ENCODE measurements at regions not wholly inside any gene's neighbourhood (a gene's known extent, or its start where the extent isn't known, plus 50 kb on each side); places are given as distances from the start of the nearest gene placed in this dataset.

- ATAC-seq: peak; percentile 88
- no peak overlapping the region for H3K27ac ChIP-seq
Measured at GRCh38 chr5:85293145-85293785, 908.6 kb upstream of the EDIL3 start.

GRCh38 chr5:85304524-85304923 is 919.8 kb upstream of the EDIL3 start:
- TF ChIP-seq CTCF (IDR thresholded peaks at IDR 0.05): no peak
- H3K27ac ChIP-seq: no peak overlapping the region
- no peaks in the 10 kb centered on the region for H3K4me1 ChIP-seq
- no peak overlapping the region for H3K4me3 ChIP-seq
- H3K36me3 ChIP-seq: no peaks in the 10 kb centered on the region
- intact Hi-C loops (cut with DNase I): no loop called here
- no peaks in the 10 kb centered on the region for H3K9me3 ChIP-seq
- no peaks in the 10 kb centered on the region for H3K27me3 ChIP-seq
- DNase-seq (no peak), ATAC-seq (no peak)

More at GRCh38 chr5:85293145-85293785, 908.6 kb upstream of the EDIL3 start:
- H3K27me3 ChIP-seq: no peaks in the 10 kb centered on the region
- TF ChIP-seq CTCF (IDR thresholded peaks at IDR 0.05): no peak
- no peaks in the 10 kb centered on the region for H3K4me1 ChIP-seq
- no peaks in the 10 kb centered on the region for H3K9me3 ChIP-seq
- H3K4me3 ChIP-seq: peak overlapping the region; percentile 44
- DNase-seq: no peak
- no peaks in the 10 kb centered on the region for H3K36me3 ChIP-seq
- intact Hi-C loops (cut with DNase I): no loop called here

GRCh38 chr5:85305766-85306165 is 921.1 kb upstream of the EDIL3 start:
- H3K27ac ChIP-seq: no peak overlapping the region
- ATAC-seq (no peak), DNase-seq (no peak)
- H3K4me1 ChIP-seq: no peaks in the 10 kb centered on the region
- no peak for TF ChIP-seq CTCF (IDR thresholded peaks at IDR 0.05)
- intact Hi-C loops (cut with DNase I): no loop called here
- no peaks in the 10 kb centered on the region for H3K9me3 ChIP-seq
- H3K36me3 ChIP-seq: no peaks in the 10 kb centered on the region
- H3K27me3 ChIP-seq: no peaks in the 10 kb centered on the region
- no peak overlapping the region for H3K4me3 ChIP-seq

GRCh38 chr5:85311536-85311935 is 926.9 kb upstream of the EDIL3 start:
- TF ChIP-seq CTCF (IDR thresholded peaks at IDR 0.05): no peak
- DNase-seq (no peak), ATAC-seq (no peak)

GRCh38 chr5:85320495-85320894 is 935.8 kb upstream of the EDIL3 start:
- H3K9me3 ChIP-seq: no peaks in the 10 kb centered on the region
- no peak overlapping the region for H3K27ac ChIP-seq
- TF ChIP-seq CTCF (IDR thresholded peaks at IDR 0.05): no peak
- H3K27me3 ChIP-seq: no peaks in the 10 kb centered on the region
- no peak for DNase-seq
- no peaks in the 10 kb centered on the region for H3K36me3 ChIP-seq
- no peak overlapping the region for H3K4me3 ChIP-seq
- intact Hi-C loops (cut with DNase I): no loop called here
- ATAC-seq: no peak
- no peaks in the 10 kb centered on the region for H3K4me1 ChIP-seq

More at GRCh38 chr5:85311536-85311935, 926.9 kb upstream of the EDIL3 start:
- H3K4me1 ChIP-seq: no peaks in the 10 kb centered on the region
- intact Hi-C loops (cut with DNase I): no loop called here
- H3K27me3 ChIP-seq: no peaks in the 10 kb centered on the region
- H3K4me3 ChIP-seq: no peak overlapping the region
- H3K36me3 ChIP-seq: no peaks in the 10 kb centered on the region
- no peaks in the 10 kb centered on the region for H3K9me3 ChIP-seq
- no peak overlapping the region for H3K27ac ChIP-seq

GRCh38 chr5:85333276-85333675 is 948.6 kb upstream of the EDIL3 start:
- intact Hi-C loops (cut with DNase I): no loop called here
- no peak overlapping the region for H3K4me3 ChIP-seq
- no peak for DNase-seq
- H3K4me1 ChIP-seq: no peaks in the 10 kb centered on the region
- no peak for TF ChIP-seq CTCF (IDR thresholded peaks at IDR 0.05)
- no peak overlapping the region for H3K27ac ChIP-seq
- no peaks in the 10 kb centered on the region for H3K9me3 ChIP-seq
- no peaks in the 10 kb centered on the region for H3K27me3 ChIP-seq
- H3K36me3 ChIP-seq: no peaks in the 10 kb centered on the region
- ATAC-seq: no peak
